H9 (cell line): ENCODE measurements at regions not wholly inside any gene's neighbourhood (a gene's known extent, or its start where the extent isn't known, plus 50 kb on each side); places are given as distances from the start of the nearest gene placed in this dataset.

Experiments used
- DNase-seq: peaks from one replicate; pipeline ENCODE4 v3.0.0-alpha.2; 2017
- H2AFZ ChIP-seq: one replicate; pipeline ENCODE4 v1.6.1; 2013; ENCODE audit warnings: mild to moderate bottlenecking, low read length, control low read depth, moderate library complexity
- H2AK5ac ChIP-seq: 2 replicates; pipeline ENCODE4 v1.6.1; 2013; ENCODE audit warnings: low read length, control low read depth, mixed read lengths; ENCODE audit not compliant: insufficient read length
- H2BK120ac ChIP-seq: one replicate; pipeline ENCODE4 v1.6.1; 2013; ENCODE audit warnings: low read depth, mild to moderate bottlenecking, low read length, control low read depth, inconsistent platforms; ENCODE audit not compliant: poor library complexity, severe bottlenecking
- H2BK12ac ChIP-seq: 2 replicates; pipeline ENCODE4 v1.6.1; 2013; ENCODE audit warnings: low read length, control low read depth, mixed read lengths, low read depth; ENCODE audit not compliant: insufficient read length
- H2BK15ac ChIP-seq: 2 replicates; pipeline ENCODE4 v1.6.1; 2013; ENCODE audit warnings: low read depth, low read length, control low read depth
- H2BK20ac ChIP-seq: one replicate; pipeline ENCODE4 v1.6.1; 2013; ENCODE audit warnings: low read depth, mild to moderate bottlenecking, low read length, control low read depth, inconsistent platforms; ENCODE audit not compliant: poor library complexity, severe bottlenecking
- H2BK5ac ChIP-seq: 2 replicates; pipeline ENCODE4 v1.6.1; 2013; ENCODE audit warnings: low read length, control low read depth, mixed read lengths; ENCODE audit not compliant: insufficient read length
- H3K14ac ChIP-seq: 2 replicates; pipeline ENCODE4 v1.6.1; 2013; ENCODE audit warnings: low read length, control low read depth; ENCODE audit not compliant: insufficient read depth
- H3K18ac ChIP-seq: 2 replicates; pipeline ENCODE4 v1.6.1; 2013; ENCODE audit warnings: low read depth, mild to moderate bottlenecking, mixed read lengths, low read length, control low read depth; ENCODE audit not compliant: insufficient read length
- H3K23ac ChIP-seq: 2 replicates; pipeline ENCODE4 v1.6.1; 2013; ENCODE audit warnings: low read length, control low read depth, mixed read lengths, low read depth; ENCODE audit not compliant: insufficient read length
- H3K23me2 ChIP-seq: 2 replicates; pipeline ENCODE4 v1.6.1; 2013; ENCODE audit warnings: low read depth, mild to moderate bottlenecking, mixed read lengths, low read length, control low read depth; ENCODE audit not compliant: insufficient read length, poor library complexity, severe bottlenecking
- H3K27ac ChIP-seq: 2 replicates; pipeline ENCODE4 v1.5.1; 2013; ENCODE audit warnings: low read length, control low read depth, mixed read lengths, low read depth; ENCODE audit not compliant: insufficient read length
- H3K27me3 ChIP-seq: 2 replicates; pipeline ENCODE4 v1.6.1; 2013; ENCODE audit warnings: low read length, control low read depth, inconsistent platforms; ENCODE audit not compliant: insufficient read depth
- H3K4ac ChIP-seq: 2 replicates; pipeline ENCODE4 v1.6.1; 2013; ENCODE audit warnings: low read depth, mild to moderate bottlenecking, control low read depth, inconsistent platforms, low read length, moderate library complexity
- H3K4me1 ChIP-seq: 2 replicates; pipeline ENCODE4 v1.6.1; 2013; ENCODE audit warnings: low read length, control low read depth, inconsistent platforms; ENCODE audit not compliant: insufficient read depth
- H3K4me2 ChIP-seq: 2 replicates; pipeline ENCODE4 v1.6.1; 2013; ENCODE audit warnings: low read length, control low read depth, mixed read lengths; ENCODE audit not compliant: insufficient read length, insufficient read depth
- H3K56ac ChIP-seq: 2 replicates; pipeline ENCODE4 v1.6.1; 2013; ENCODE audit warnings: low read depth, mild to moderate bottlenecking, mixed read lengths, low read length, control low read depth; ENCODE audit not compliant: insufficient read length
- H3K79me1 ChIP-seq: 2 replicates; pipeline ENCODE4 v1.6.1; 2013; ENCODE audit warnings: low read depth, mild to moderate bottlenecking, moderate library complexity, low read length, control low read depth, inconsistent platforms; ENCODE audit not compliant: insufficient read depth, poor library complexity, severe bottlenecking
- H3K79me2 ChIP-seq: 2 replicates; pipeline ENCODE4 v1.6.1; 2013; ENCODE audit warnings: low read length, control low read depth, inconsistent platforms; ENCODE audit not compliant: insufficient read depth
- H3K9ac ChIP-seq: 2 replicates; pipeline ENCODE4 v1.6.1; 2013; ENCODE audit warnings: low read length, control low read depth, mixed read lengths; ENCODE audit not compliant: insufficient read length; ENCODE audit errors: extremely low read depth
- H3K9me3 ChIP-seq: one replicate; pipeline ENCODE4 v1.6.1; 2013; ENCODE audit warnings: low read depth, low read length, inconsistent platforms; ENCODE audit not compliant: control insufficient read depth
- H3T11ph ChIP-seq: one replicate; pipeline ENCODE4 v1.6.1; 2013; ENCODE audit warnings: mild to moderate bottlenecking, low read length, control low read depth, inconsistent platforms
- H4K20me1 ChIP-seq: one replicate; pipeline ENCODE4 v1.6.1; 2013; ENCODE audit not compliant: control insufficient read depth, insufficient read length, insufficient read depth
- H4K5ac ChIP-seq: 2 replicates; pipeline ENCODE4 v1.6.1; 2013; ENCODE audit warnings: low read depth, mild to moderate bottlenecking, mixed read lengths, low read length, control low read depth; ENCODE audit not compliant: insufficient read length
- H4K8ac ChIP-seq: replicated peaks from 2 replicates; pipeline ENCODE4 v1.6.1; 2013; ENCODE audit warnings: low read length, control low read depth, mixed read lengths, low read depth; ENCODE audit not compliant: insufficient read length
- H4K91ac ChIP-seq: 2 replicates; pipeline ENCODE4 v1.6.1; 2013; ENCODE audit warnings: low read depth, mild to moderate bottlenecking, moderate library complexity, mixed read lengths, low read length, control low read depth; ENCODE audit not compliant: insufficient read length
- H3K27ac Mint-ChIP-seq, 3 experiments: 2 replicates in 2 of 3; 3 replicates in 1 of 3; pipeline ENCODE4 v1.8.0; 2020 to 2021; ENCODE audit warnings: mixed read lengths in 3 of 3, mild to moderate bottlenecking in 1 of 3, moderate library complexity in 1 of 3
- H3K27me3 Mint-ChIP-seq: 2 replicates; pipeline ENCODE4 v1.8.0; 2021; ENCODE audit warnings: low read depth, mild to moderate bottlenecking, moderate library complexity, mixed read lengths
- H3K36me3 Mint-ChIP-seq, 3 experiments: 2 replicates in 2 of 3; 3 replicates in 1 of 3; pipeline ENCODE4 v1.8.0; 2020 to 2021; ENCODE audit warnings: low read depth in 3 of 3, mixed read lengths in 3 of 3; ENCODE audit not compliant: insufficient read depth in 1 of 3
- H3K4me1 Mint-ChIP-seq, 2 experiments: 2 replicates each; pipeline ENCODE4 v1.8.0; 2020; ENCODE audit warnings: mixed read lengths in 2 of 2
- H3K4me3 Mint-ChIP-seq, 2 experiments: 2 replicates in 1 of 2; 3 replicates in 1 of 2; pipeline ENCODE4 v1.8.0; 2020 to 2021; ENCODE audit warnings: mild to moderate bottlenecking in 2 of 2, mixed read lengths in 2 of 2, moderate library complexity in 1 of 2
- H3K9me3 Mint-ChIP-seq, 2 experiments: 2 replicates in 1 of 2; 3 replicates in 1 of 2; pipeline ENCODE4 v1.8.0; 2020; ENCODE audit warnings: mild to moderate bottlenecking in 2 of 2, mixed read lengths in 2 of 2, moderate library complexity in 1 of 2
- CTCF ChIP-seq: fragments of 200-600 bp; sonication (generic); conservative IDR thresholded peaks from 3 replicates; pipeline ENCODE4 v1.8.0; 2021; ENCODE audit warnings: antibody characterized with exemption, mild to moderate bottlenecking
- WGBS: extraction: QIAGEN DNeasy Blood & Tissue Kit; methylation state at CpG from one replicate; pipeline ENCODE4 v1.1.7; 2013; ENCODE audit warnings: missing lambda C conversion rate, low lambda C conversion rate, mixed read lengths; ENCODE audit not compliant: insufficient read length; ENCODE audit errors: extremely low coverage; 5-methylcytosine and 5-hydroxymethylcytosine counted together

- no CpG with 5 or more reads among the region's 1 CpG for WGBS
- H2BK20ac ChIP-seq, result no peak overlapping the region
Observed at GRCh38 chr2:15092181-15092580, 459.7 kb downstream of the LRATD1 start.

More at GRCh38 chr2:15092181-15092580, 459.7 kb downstream of the LRATD1 start:
- no peaks in the 10 kb centered on the region for H3K27me3 ChIP-seq
- peaks cover 40 to 43% of the 10 kb centered on the region in 2 experiments for H3K4me1 Mint-ChIP-seq
- no peak overlapping the region for H3K18ac ChIP-seq
- no peak overlapping the region for H2BK5ac ChIP-seq
- no peak overlapping the region for H2AK5ac ChIP-seq
- H4K20me1 ChIP-seq, result no peaks in the 10 kb centered on the region
- H3K4me3 Mint-ChIP-seq, result no peak overlapping the region
- DNase-seq, result no peak
- H4K8ac ChIP-seq, result no peak overlapping the region
- H3K9ac ChIP-seq, result no peak overlapping the region
- H3K4ac ChIP-seq, result no peak overlapping the region
- H3K79me2 ChIP-seq, result no peaks in the 10 kb centered on the region
- H3K14ac ChIP-seq, result no peak overlapping the region
- no peak overlapping the region for H2BK15ac ChIP-seq
- peaks cover 7% of the 10 kb centered on the region; the same call in 1 of the 2 replicates for H3K4me1 ChIP-seq
- H3K23me2 ChIP-seq, result no peaks in the 10 kb centered on the region
- H3K9me3 ChIP-seq, result no peaks in the 10 kb centered on the region
- H4K91ac ChIP-seq, result no peak overlapping the region
- peaks cover 6 to 13% (median 7%) of the 10 kb centered on the region in 3 experiments; a peak in 6 of 7 replicates for H3K36me3 Mint-ChIP-seq
- H2BK12ac ChIP-seq, result no peak overlapping the region
- H2BK120ac ChIP-seq, result no peak overlapping the region
- H3K23ac ChIP-seq, result no peak overlapping the region
- no peaks in the 10 kb centered on the region for H3K79me1 ChIP-seq
- H3K27ac Mint-ChIP-seq, result no peak overlapping the region
- no peak overlapping the region for H2AFZ ChIP-seq
- no peak overlapping the region for H3T11ph ChIP-seq
- no peaks in the 10 kb centered on the region for H3K27me3 Mint-ChIP-seq
- H4K5ac ChIP-seq, result no peak overlapping the region
- H3K27ac ChIP-seq, result no peak overlapping the region
- TF ChIP-seq CTCF, result no peak
- H3K56ac ChIP-seq, result no peak overlapping the region
- H3K4me2 ChIP-seq, result no peak overlapping the region
- peaks cover 3 to 5% of the 10 kb centered on the region in 2 experiments; a peak in 2 of 5 replicates for H3K9me3 Mint-ChIP-seq
